Cardiac fibroblast (primary cell): ENCODE measurements at regions not wholly inside any gene's neighbourhood (a gene's known extent, or its start where the extent isn't known, plus 50 kb on each side); places are given as distances from the start of the nearest gene placed in this dataset.

ENCODE experiments used
- DNase-seq, 2 donors: peaks; one replicate each; pipeline versions ENCODE4 v3.0.0 to v3.0.0-alpha.2; 2010; ENCODE audit warnings: low read depth in 2 of 2
- H3K4me3 ChIP-seq, 2 donors: replicated peaks in 1 of 2; 1 replicate in 1 of 2; 2 replicates in 1 of 2; pipeline ENCODE4 v1.5.1; 2011; ENCODE audit warnings: low read depth in 2 of 2, low read length in 2 of 2, mild to moderate bottlenecking in 2 of 2, moderate library complexity in 1 of 2
- CTCF ChIP-seq: IDR thresholded peaks from one replicate; pipeline ENCODE4 v1.5.1; 2011; ENCODE audit warnings: low read depth, mild to moderate bottlenecking, low read length, inconsistent platforms

- peak; percentile 95 to 96 for DNase-seq
- TF ChIP-seq CTCF: no peak
- no peak overlapping the region for H3K4me3 ChIP-seq
These were observed 485.1 kb downstream of the SEMA3D start for GRCh38 chr7:84701524-84702306.

- no peak for TF ChIP-seq CTCF
- H3K4me3 ChIP-seq: no peak overlapping the region
- peak; percentile 5 to 62 for DNase-seq
These were observed 486.1 kb downstream of the SEMA3D start for GRCh38 chr7:84700563-84701370.

- no peak overlapping the region for H3K4me3 ChIP-seq
- peak; percentile 86 to 95 for DNase-seq
- TF ChIP-seq CTCF: no peak
These were observed 489.4 kb downstream of the SEMA3D start for GRCh38 chr7:84697506-84697905.

GRCh38 chr7:84693483-84693882 is 493.4 kb downstream of the SEMA3D start:
- H3K4me3 ChIP-seq: no peak overlapping the region
- no peak for DNase-seq
- no peak for TF ChIP-seq CTCF

GRCh38 chr7:84688671-84689070 is 494.1 kb upstream of the SEMA3A start:
- no peak for TF ChIP-seq CTCF
- peak; percentile 51 to 83 for DNase-seq

GRCh38 chr7:84686373-84686772 is 491.8 kb upstream of the SEMA3A start:
- peak in 1 of 2 donors; percentile 41 for DNase-seq
- no peak overlapping the region for H3K4me3 ChIP-seq
- no peak for TF ChIP-seq CTCF

More at GRCh38 chr7:84688671-84689070, 494.1 kb upstream of the SEMA3A start:
- no peak overlapping the region for H3K4me3 ChIP-seq
